Erythroblast (primary cell): ENCODE measurements at regions not wholly inside any gene's neighbourhood (a gene's known extent, or its start where the extent isn't known, plus 50 kb on each side); places are given as distances from the start of the nearest gene placed in this dataset.
"Not testable (repeated sequence)": the region's sequence is repeated elsewhere in the genome, so short reads cannot be mapped to it uniquely, and the experiment has no call there.

ENCODE experiments used
- GATA1 ChIP-seq: IDR thresholded peaks from 2 replicates; pipeline ENCODE4 v1.6.1; 2011; ENCODE audit warnings: low read depth, mild to moderate bottlenecking, control low read depth, low read length, moderate library complexity
- POLR2A ChIP-seq: IDR thresholded peaks from 2 replicates; pipeline ENCODE4 v1.6.1; 2011; ENCODE audit warnings: mild to moderate bottlenecking, low read length

DNA sequence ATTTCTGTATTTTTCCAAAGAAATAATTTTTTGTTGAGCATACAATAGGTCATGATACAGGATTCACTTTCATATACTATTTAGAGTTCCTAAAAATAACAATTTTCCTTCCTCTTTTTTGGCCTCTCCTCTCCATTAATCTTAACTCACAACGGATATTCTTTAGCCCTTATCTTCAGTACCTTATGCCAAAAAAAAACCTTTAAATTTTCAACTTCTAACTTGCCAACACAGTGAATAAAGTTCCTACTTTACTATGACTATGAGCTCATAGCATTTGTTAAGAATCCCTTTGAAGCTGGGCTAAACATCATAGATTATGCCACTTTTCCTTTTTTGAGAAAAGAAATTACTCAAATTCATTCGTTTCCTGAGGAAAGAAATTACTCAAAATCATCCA lies 1095.5 kb downstream of the EPHA3 start:
- not testable (repeated sequence) for TF ChIP-seq POLR2A, GATA1
